Smooth muscle cell (in vitro differentiated cells): ENCODE measurements at regions not wholly inside any gene's neighbourhood (a gene's known extent, or its start where the extent isn't known, plus 50 kb on each side); places are given as distances from the start of the nearest gene placed in this dataset.

Source experiments
- DNase-seq: peaks from one replicate; lab custom pipeline; 2025; ENCODE audit not compliant: unreplicated experiment; lab: John Stamatoyannopoulos, UW
- H2AFZ ChIP-seq: fragments of 200-600 bp; sonication (generic); 2 replicates; pipeline ENCODE4 v1.6.0; 2016; ENCODE audit warnings: antibody characterized with exemption, low read depth, mild to moderate bottlenecking
- H3F3A ChIP-seq: fragments of 200-600 bp; sonication (generic); 2 replicates; pipeline ENCODE4 v1.6.0; 2017; ENCODE audit warnings: antibody characterized with exemption, low read depth
- H3K27ac ChIP-seq: fragments of 200-600 bp; sonication (generic); 2 replicates; pipeline ENCODE4 v1.5.1; 2016; ENCODE audit warnings: low read depth, mild to moderate bottlenecking
- H3K27me3 ChIP-seq: fragments of 200-600 bp; sonication (generic); 2 replicates; pipeline ENCODE4 v1.6.1; 2016; ENCODE audit warnings: low read depth, mild to moderate bottlenecking
- H3K36me3 ChIP-seq: fragments of 200-600 bp; sonication (generic); 2 replicates; pipeline ENCODE4 v1.5.1; 2016; ENCODE audit warnings: low read depth
- H3K4me1 ChIP-seq: fragments of 200-600 bp; sonication (generic); 2 replicates; pipeline ENCODE4 v1.5.1; 2016; ENCODE audit warnings: low read depth
- H3K4me2 ChIP-seq: fragments of 200-600 bp; sonication (generic); 2 replicates; pipeline ENCODE4 v1.6.0; 2016; ENCODE audit warnings: mild to moderate bottlenecking
- H3K4me3 ChIP-seq: fragments of 200-600 bp; sonication (generic); 2 replicates; pipeline ENCODE4 v1.5.1; 2016; ENCODE audit warnings: mild to moderate bottlenecking
- H3K79me2 ChIP-seq: fragments of 200-600 bp; sonication (generic); 2 replicates; pipeline ENCODE4 v1.6.0; 2016; ENCODE audit warnings: low read depth, mild to moderate bottlenecking
- H3K9ac ChIP-seq: fragments of 200-600 bp; sonication (generic); 2 replicates; pipeline ENCODE4 v1.6.0; 2016; ENCODE audit warnings: low read depth
- H3K9me3 ChIP-seq: fragments of 200-600 bp; sonication (generic); replicated peaks from 2 replicates; pipeline ENCODE4 v1.5.1; 2016; ENCODE audit warnings: low read depth
- H4K20me1 ChIP-seq: fragments of 200-600 bp; sonication (generic); 2 replicates; pipeline ENCODE4 v1.6.0; 2016; ENCODE audit warnings: low read depth
- WGBS: methylation state at CpG from one replicate; pipeline ENCODE4 v1.1.7; 2016; ENCODE audit warnings: low lambda C conversion rate; 5-methylcytosine and 5-hydroxymethylcytosine counted together
- TF ChIP-seq, protein P1 (sequence below): fragments of 200-600 bp; sonication (generic); IDR thresholded peaks from 2 replicates; pipeline ENCODE4 v1.5.1; 2017; ENCODE audit warnings: borderline replicate concordance, mild to moderate bottlenecking, antibody characterized with exemption; ENCODE audit not compliant: insufficient read depth, poor library complexity, severe bottlenecking

DNA sequence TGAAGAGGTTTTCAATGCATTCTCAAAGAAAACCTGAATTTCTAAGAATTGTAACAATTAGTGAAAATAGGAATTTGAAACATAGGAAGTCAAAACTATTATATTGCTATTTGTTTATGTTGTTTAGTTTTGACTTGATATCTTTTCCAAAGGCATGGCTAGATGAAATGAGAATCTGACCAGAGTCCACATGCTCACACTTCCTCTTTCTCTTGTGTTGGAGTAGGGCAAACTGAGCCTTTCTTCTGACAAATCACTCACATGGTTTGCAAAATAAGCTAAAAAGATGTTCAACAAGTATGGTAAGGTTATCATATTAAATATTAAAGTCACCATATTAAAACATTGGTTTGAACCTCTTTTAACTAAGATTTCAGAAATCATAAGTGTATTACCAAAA is 512.6 kb downstream of the ISL1 start:
- H3K4me2 ChIP-seq: no peak overlapping the region
- H3F3A ChIP-seq: no peaks in the 10 kb centered on the region
- H3K79me2 ChIP-seq: no peaks in the 10 kb centered on the region
- H4K20me1 ChIP-seq: no peaks in the 10 kb centered on the region
- H3K9ac ChIP-seq: no peak overlapping the region
- H3K27me3 ChIP-seq: no peaks in the 10 kb centered on the region
- TF ChIP-seq, protein P1, sequence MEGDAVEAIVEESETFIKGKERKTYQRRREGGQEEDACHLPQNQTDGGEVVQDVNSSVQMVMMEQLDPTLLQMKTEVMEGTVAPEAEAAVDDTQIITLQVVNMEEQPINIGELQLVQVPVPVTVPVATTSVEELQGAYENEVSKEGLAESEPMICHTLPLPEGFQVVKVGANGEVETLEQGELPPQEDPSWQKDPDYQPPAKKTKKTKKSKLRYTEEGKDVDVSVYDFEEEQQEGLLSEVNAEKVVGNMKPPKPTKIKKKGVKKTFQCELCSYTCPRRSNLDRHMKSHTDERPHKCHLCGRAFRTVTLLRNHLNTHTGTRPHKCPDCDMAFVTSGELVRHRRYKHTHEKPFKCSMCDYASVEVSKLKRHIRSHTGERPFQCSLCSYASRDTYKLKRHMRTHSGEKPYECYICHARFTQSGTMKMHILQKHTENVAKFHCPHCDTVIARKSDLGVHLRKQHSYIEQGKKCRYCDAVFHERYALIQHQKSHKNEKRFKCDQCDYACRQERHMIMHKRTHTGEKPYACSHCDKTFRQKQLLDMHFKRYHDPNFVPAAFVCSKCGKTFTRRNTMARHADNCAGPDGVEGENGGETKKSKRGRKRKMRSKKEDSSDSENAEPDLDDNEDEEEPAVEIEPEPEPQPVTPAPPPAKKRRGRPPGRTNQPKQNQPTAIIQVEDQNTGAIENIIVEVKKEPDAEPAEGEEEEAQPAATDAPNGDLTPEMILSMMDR: no peak
- no peak for DNase-seq
- no peak overlapping the region for H3K4me3 ChIP-seq
- H3K9me3 ChIP-seq: no peaks in the 10 kb centered on the region
- H2AFZ ChIP-seq: peak overlapping the region; percentile 69
- no peaks in the 10 kb centered on the region for H3K4me1 ChIP-seq
- no peak overlapping the region for H3K27ac ChIP-seq
- H3K36me3 ChIP-seq: no peaks in the 10 kb centered on the region

DNA sequence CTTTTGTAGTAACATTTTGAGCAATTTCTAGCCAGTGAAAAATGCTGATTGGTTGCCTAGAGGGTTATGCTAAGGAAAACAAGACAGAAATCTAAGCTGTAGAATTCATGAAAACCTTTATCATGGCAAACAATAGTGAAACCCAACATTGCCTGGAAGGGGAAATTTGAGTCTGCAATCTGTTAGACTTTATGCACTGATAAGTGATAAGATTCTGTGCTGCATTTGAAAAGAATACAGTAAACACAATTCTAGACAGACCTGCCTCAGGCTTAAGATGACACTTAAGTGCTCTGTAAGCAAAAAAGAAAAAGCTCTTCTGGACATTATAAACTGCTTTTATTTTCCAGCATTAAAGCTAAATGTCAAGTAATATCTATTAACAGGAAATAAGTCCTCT is 519.3 kb downstream of the ISL1 start:
- Histone ChIP-seq H3K9me3 (no peaks in the 10 kb centered on the region), H3K27ac (no peak overlapping the region), H2AFZ (peak overlapping the region; percentile 55), H4K20me1 (no peaks in the 10 kb centered on the region), H3K36me3 (no peaks in the 10 kb centered on the region), H3K4me3 (no peak overlapping the region), H3K4me2 (no peak overlapping the region), H3K9ac (no peak overlapping the region), H3K27me3 (no peaks in the 10 kb centered on the region), H3F3A (no peaks in the 10 kb centered on the region), H3K79me2 (no peaks in the 10 kb centered on the region), H3K4me1 (no peaks in the 10 kb centered on the region)
- TF ChIP-seq, protein P1: no peak
- no peak for DNase-seq

DNA sequence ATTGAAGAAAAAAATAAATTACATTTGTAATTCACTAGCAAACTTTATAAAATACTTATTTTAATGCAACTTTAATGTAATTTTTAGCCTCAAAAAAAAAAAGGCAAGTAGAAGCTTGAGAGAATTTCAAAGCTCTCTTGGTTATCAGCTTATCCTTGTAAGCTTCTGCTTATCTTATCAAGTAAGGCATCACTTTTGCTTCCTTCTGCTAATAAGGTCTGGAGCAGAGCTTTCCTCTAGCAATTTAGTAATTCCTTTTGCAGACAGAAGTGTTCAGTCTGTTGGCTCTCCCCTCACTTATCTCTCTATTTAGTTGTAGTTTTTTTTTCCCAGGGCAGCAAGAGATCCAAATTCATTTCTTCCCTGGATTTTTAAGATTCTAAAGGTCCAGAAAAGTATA is 525.0 kb downstream of the ISL1 start:
- Histone ChIP-seq H3F3A (no peaks in the 10 kb centered on the region), H3K79me2 (no peaks in the 10 kb centered on the region), H3K4me3 (peak overlapping the region; percentile 5), H3K4me2 (no peak overlapping the region), H3K36me3 (no peaks in the 10 kb centered on the region), H3K9ac (no peak overlapping the region), H2AFZ (no peak overlapping the region), H3K9me3 (no peaks in the 10 kb centered on the region), H3K4me1 (peaks cover 5% of the 10 kb centered on the region), H3K27me3 (no peaks in the 10 kb centered on the region), H3K27ac (no peak overlapping the region), H4K20me1 (no peaks in the 10 kb centered on the region)
- TF ChIP-seq, protein P1: no peak
- DNase-seq: no peak

DNA sequence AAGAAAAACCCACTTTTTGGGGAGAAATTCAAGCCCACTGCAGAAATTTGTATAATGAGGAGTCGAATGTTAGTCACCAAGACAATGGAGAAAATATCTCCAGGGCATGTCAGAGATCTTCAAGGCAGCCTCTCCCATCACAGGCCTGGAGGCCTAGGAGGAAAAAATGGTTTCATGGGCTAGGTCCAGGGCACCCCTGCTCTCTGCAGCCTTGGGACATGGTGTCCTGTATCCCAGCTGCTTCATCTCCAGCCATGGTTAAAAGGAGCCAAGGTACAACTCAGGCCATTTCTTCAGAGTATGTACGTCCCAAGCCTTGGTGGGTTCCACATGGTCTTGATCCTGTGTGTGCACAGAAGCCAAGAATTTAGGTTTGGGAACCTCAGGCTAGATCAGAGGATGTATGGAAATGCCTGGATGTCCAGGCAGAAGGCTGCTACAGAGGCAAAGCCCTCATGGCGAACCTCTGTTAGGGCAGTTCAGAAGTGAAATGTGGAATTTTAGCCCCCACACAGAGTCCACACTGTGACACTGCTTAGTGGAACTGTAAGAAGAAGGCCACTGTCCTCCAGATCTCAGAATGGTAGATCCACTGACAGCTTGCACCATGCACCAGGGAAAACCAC is 561.4 kb downstream of the ISL1 start:
- Histone ChIP-seq H3K9me3 (no peaks in the 10 kb centered on the region), H4K20me1 (no peaks in the 10 kb centered on the region), H3K36me3 (no peaks in the 10 kb centered on the region), H3K4me3 (no peak overlapping the region), H3F3A (no peaks in the 10 kb centered on the region), H3K4me2 (no peak overlapping the region), H3K27ac (no peak overlapping the region), H3K79me2 (no peaks in the 10 kb centered on the region), H3K9ac (no peak overlapping the region), H3K27me3 (no peaks in the 10 kb centered on the region), H3K4me1 (no peaks in the 10 kb centered on the region), H2AFZ (no peak overlapping the region)
- 81% methylated on average over 3 of the region's 3 CpGs for WGBS
- TF ChIP-seq, protein P1: no peak
- DNase-seq: no peak
